Hepatocyte (in vitro differentiated cells): ENCODE measurements at regions not wholly inside any gene's neighbourhood (a gene's known extent, or its start where the extent isn't known, plus 50 kb on each side); places are given as distances from the start of the nearest gene placed in this dataset.

Experiments used
- DNase-seq: peaks from one replicate; pipeline ENCODE4 v3.0.0-alpha.2; 2016; ENCODE audit warnings: low spot score
- H2AFZ ChIP-seq: fragments of 200-600 bp; sonication (generic); 2 replicates; pipeline ENCODE4 v1.6.0; 2016; ENCODE audit warnings: antibody characterized with exemption, mild to moderate bottlenecking
- H3K27ac ChIP-seq: fragments of 200-600 bp; sonication (generic); 2 replicates; pipeline ENCODE4 v1.5.1; 2016; ENCODE audit warnings: mild to moderate bottlenecking
- H3K27me3 ChIP-seq: fragments of 200-600 bp; sonication (generic); 2 replicates; pipeline ENCODE4 v1.6.1; 2016
- H3K36me3 ChIP-seq: fragments of 200-600 bp; sonication (generic); replicated peaks from 2 replicates; pipeline ENCODE4 v1.5.1; 2016; ENCODE audit warnings: low read depth; ENCODE audit not compliant: insufficient read depth
- H3K4me1 ChIP-seq: fragments of 200-600 bp; sonication (generic); 2 replicates; pipeline ENCODE4 v1.5.1; 2016; ENCODE audit warnings: mild to moderate bottlenecking, moderate library complexity; ENCODE audit not compliant: insufficient read depth
- H3K4me2 ChIP-seq: fragments of 200-600 bp; sonication (generic); 2 replicates; pipeline ENCODE4 v1.6.0; 2016
- H3K4me3 ChIP-seq: fragments of 200-600 bp; sonication (generic); 2 replicates; pipeline ENCODE4 v1.5.1; 2016; ENCODE audit warnings: mild to moderate bottlenecking
- H3K79me2 ChIP-seq: fragments of 200-600 bp; sonication (generic); 2 replicates; pipeline ENCODE4 v1.6.0; 2017; ENCODE audit warnings: mild to moderate bottlenecking
- H3K9me2 ChIP-seq: fragments of 200-600 bp; sonication (generic); replicated peaks from 2 replicates; pipeline ENCODE4 v1.6.0; 2017; ENCODE audit warnings: mild to moderate bottlenecking; ENCODE audit not compliant: insufficient read depth
- H3K9me3 ChIP-seq: fragments of 200-600 bp; sonication (generic); 2 replicates; pipeline ENCODE4 v1.5.1; 2016; ENCODE audit warnings: low read depth, mild to moderate bottlenecking
- H4K20me1 ChIP-seq: fragments of 200-600 bp; sonication (generic); 2 replicates; pipeline ENCODE4 v1.6.0; 2016; ENCODE audit warnings: mild to moderate bottlenecking; ENCODE audit not compliant: insufficient read depth, poor library complexity, severe bottlenecking
- CTCF ChIP-seq: fragments of 200-600 bp; sonication (generic); IDR thresholded peaks from 2 replicates; pipeline ENCODE4 v1.5.1; 2016; ENCODE audit warnings: antibody characterized with exemption, mild to moderate bottlenecking; ENCODE audit not compliant: poor library complexity
- EZH2 ChIP-seq: fragments of 200-600 bp; sonication (generic); IDR thresholded peaks from 2 replicates; pipeline ENCODE4 v1.6.1; 2016; ENCODE audit warnings: antibody characterized with exemption, mild to moderate bottlenecking, borderline replicate concordance
- EZH2phosphoT487 ChIP-seq: fragments of 200-600 bp; sonication (generic); IDR thresholded peaks from one replicate; pipeline ENCODE4 v1.6.1; 2018; ENCODE audit warnings: antibody characterized with exemption, mild to moderate bottlenecking, low read depth, moderate library complexity; ENCODE audit not compliant: unreplicated experiment, severe bottlenecking
- WGBS: methylation state at CpG from one replicate; pipeline ENCODE4 v1.1.6; 2016; ENCODE audit warnings: low lambda C conversion rate; ENCODE audit errors: missing lambda C conversion rate; 5-methylcytosine and 5-hydroxymethylcytosine counted together

- H3K9me3 ChIP-seq: no peaks in the 10 kb centered on the region
- no peaks in the 10 kb centered on the region for H3K27me3 ChIP-seq
- 34% methylated on average over 2 of the region's 2 CpGs for WGBS
- no peak overlapping the region for H3K4me2 ChIP-seq
- no peaks in the 10 kb centered on the region for H4K20me1 ChIP-seq
- H3K4me1 ChIP-seq: no peaks in the 10 kb centered on the region
- H3K79me2 ChIP-seq: no peaks in the 10 kb centered on the region
- no peak overlapping the region for H2AFZ ChIP-seq
- DNase-seq: no peak
- no peaks in the 10 kb centered on the region for H3K9me2 ChIP-seq
- H3K4me3 ChIP-seq: no peak overlapping the region
- TF ChIP-seq EZH2phosphoT487 (no peak), EZH2 (no peak), CTCF (no peak)
- H3K36me3 ChIP-seq: no peaks in the 10 kb centered on the region
- H3K27ac ChIP-seq: no peak overlapping the region
Measured at GRCh38 chr13:86090181-86090580, 291.0 kb upstream of the SLITRK6 start.

GRCh38 chr13:86087244-86087643 is 288.0 kb upstream of the SLITRK6 start:
- Histone ChIP-seq H3K4me3 (no peak overlapping the region), H4K20me1 (no peaks in the 10 kb centered on the region), H3K27ac (no peak overlapping the region), H3K79me2 (no peaks in the 10 kb centered on the region), H3K4me1 (no peaks in the 10 kb centered on the region), H3K36me3 (no peaks in the 10 kb centered on the region), H3K27me3 (no peaks in the 10 kb centered on the region), H3K4me2 (no peak overlapping the region), H3K9me2 (no peaks in the 10 kb centered on the region), H2AFZ (no peak overlapping the region), H3K9me3 (no peaks in the 10 kb centered on the region)
- TF ChIP-seq CTCF (no peak), EZH2phosphoT487 (no peak), EZH2 (no peak)
- DNase-seq: no peak

GRCh38 chr13:86085890-86086289 is 286.7 kb upstream of the SLITRK6 start:
- no peak for TF ChIP-seq EZH2phosphoT487
- TF ChIP-seq CTCF: peak; percentile 16
- no peak overlapping the region for H3K27ac ChIP-seq
- no peak overlapping the region for H3K4me2 ChIP-seq
- H3K4me3 ChIP-seq: no peak overlapping the region
- H3K27me3 ChIP-seq: no peaks in the 10 kb centered on the region
- H3K79me2 ChIP-seq: no peaks in the 10 kb centered on the region
- H3K36me3 ChIP-seq: no peaks in the 10 kb centered on the region
- no peaks in the 10 kb centered on the region for H3K4me1 ChIP-seq
- no peak for DNase-seq
- no peaks in the 10 kb centered on the region for H3K9me2 ChIP-seq
- no peaks in the 10 kb centered on the region for H3K9me3 ChIP-seq
- no peak overlapping the region for H2AFZ ChIP-seq
- H4K20me1 ChIP-seq: no peaks in the 10 kb centered on the region

DNA sequence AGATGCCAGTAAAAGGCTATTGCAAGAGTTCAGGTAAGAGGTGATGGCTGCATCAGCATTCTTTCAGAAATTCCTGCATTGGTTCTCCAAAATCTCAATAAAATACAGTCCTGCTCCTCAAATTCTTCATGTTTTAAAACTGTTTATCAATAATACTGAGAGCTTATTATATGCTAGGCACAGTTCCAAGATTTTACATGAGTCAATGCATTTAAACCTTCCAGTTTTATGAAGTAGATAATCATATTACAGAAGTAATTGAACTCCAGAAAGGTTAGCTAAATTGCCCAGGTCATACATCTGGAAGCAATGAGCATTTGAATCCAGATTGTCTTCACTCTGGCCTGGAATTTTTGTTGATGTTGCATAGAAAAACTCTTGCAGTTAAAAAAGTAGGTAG is 282.9 kb upstream of the SLITRK6 start:
- Histone ChIP-seq H4K20me1 (no peaks in the 10 kb centered on the region), H3K79me2 (no peaks in the 10 kb centered on the region), H3K9me2 (no peaks in the 10 kb centered on the region), H3K4me3 (no peak overlapping the region), H3K36me3 (no peaks in the 10 kb centered on the region), H3K4me2 (no peak overlapping the region), H2AFZ (no peak overlapping the region), H3K27ac (no peak overlapping the region), H3K4me1 (no peaks in the 10 kb centered on the region), H3K9me3 (no peaks in the 10 kb centered on the region), H3K27me3 (no peaks in the 10 kb centered on the region)
- no peak for DNase-seq
- no peak for TF ChIP-seq CTCF
- TF ChIP-seq EZH2phosphoT487: no peak
- TF ChIP-seq EZH2: no peak
